Vagina (tissue), 2 donors: ENCODE measurements at regions not wholly inside any gene's neighbourhood (a gene's known extent, or its start where the extent isn't known, plus 50 kb on each side); places are given as distances from the start of the nearest gene placed in this dataset.
"Not testable (repeated sequence)": the region's sequence is repeated elsewhere in the genome, so short reads cannot be mapped to it uniquely, and the experiment has no call there.

Experiments used
- DNase-seq, 2 donors: peaks; one replicate each; pipeline ENCODE4 v3.0.0-alpha.2; 2017; ENCODE audit errors: extremely low spot score in 2 of 2
- H3K27ac ChIP-seq: fragments of 200-600 bp; sonication (generic); one replicate; pipeline ENCODE4 v1.5.1; 2019
- H3K27me3 ChIP-seq: fragments of 200-600 bp; sonication (generic); one replicate; pipeline ENCODE4 v1.5.1; 2019
- H3K36me3 ChIP-seq, 2 donors: fragments of 200-600 bp; sonication (generic); one replicate each; pipeline ENCODE4 v1.5.1; 2017 to 2019
- H3K4me1 ChIP-seq: fragments of 200-600 bp; sonication (generic); one replicate; pipeline ENCODE4 v1.5.1; 2019
- H3K4me3 ChIP-seq, 2 donors: fragments of 200-600 bp; sonication (generic); 1 replicate in 1 of 2; 2 replicates in 1 of 2; pipeline ENCODE4 v1.5.1; 2016 to 2019
- H3K9me3 ChIP-seq: fragments of 200-600 bp; sonication (generic); one replicate; pipeline ENCODE4 v1.5.1; 2019
- POLR2A ChIP-seq, 2 donors: fragments of 450-650 bp; IDR thresholded peaks; one replicate each; pipeline ENCODE4 v1.6.1; 2017; ENCODE audit warnings: antibody characterized with exemption in 2 of 2, mild to moderate bottlenecking in 2 of 2, moderate library complexity in 2 of 2
- POLR2AphosphoS5 ChIP-seq, 2 donors: sonication (generic); formaldehyde crosslinking; IDR thresholded peaks; one replicate each; pipeline ENCODE4 v1.9.0; 2017; ENCODE audit warnings: antibody characterized with exemption in 2 of 2, mild to moderate bottlenecking in 2 of 2, low read depth in 1 of 2; ENCODE audit not compliant: insufficient read depth in 1 of 2
- intact Hi-C: fragments of 100-400 bp; cut with DNase I; formaldehyde crosslinking; loops from one replicate; pipeline ENCODE4 v1.15.1; 2023
- TF ChIP-seq, protein P1 (sequence below), 3 experiments: fragments of 450-650 bp in 2 of 3; fragments of 200-600 bp in 1 of 3; sonication (generic) in 1 of 3; IDR thresholded peaks; one replicate each; pipeline ENCODE4 v1.5.1; 2017 to 2019; ENCODE audit warnings: antibody characterized with exemption in 3 of 3, mild to moderate bottlenecking in 2 of 3, moderate library complexity in 2 of 3

GRCh38 chr6:48388044-48388443 lies 277.0 kb upstream of the PTCHD4 start:
- no peak for DNase-seq
- H3K36me3 ChIP-seq = no peaks in the 10 kb centered on the region
- H3K27me3 ChIP-seq = no peaks in the 10 kb centered on the region
- H3K4me3 ChIP-seq = no peak overlapping the region
- H3K4me1 ChIP-seq = no peaks in the 10 kb centered on the region
- no peak overlapping the region for H3K27ac ChIP-seq
- H3K9me3 ChIP-seq = no peaks in the 10 kb centered on the region
- intact Hi-C loops = no loop called here
- TF ChIP-seq, protein P1, sequence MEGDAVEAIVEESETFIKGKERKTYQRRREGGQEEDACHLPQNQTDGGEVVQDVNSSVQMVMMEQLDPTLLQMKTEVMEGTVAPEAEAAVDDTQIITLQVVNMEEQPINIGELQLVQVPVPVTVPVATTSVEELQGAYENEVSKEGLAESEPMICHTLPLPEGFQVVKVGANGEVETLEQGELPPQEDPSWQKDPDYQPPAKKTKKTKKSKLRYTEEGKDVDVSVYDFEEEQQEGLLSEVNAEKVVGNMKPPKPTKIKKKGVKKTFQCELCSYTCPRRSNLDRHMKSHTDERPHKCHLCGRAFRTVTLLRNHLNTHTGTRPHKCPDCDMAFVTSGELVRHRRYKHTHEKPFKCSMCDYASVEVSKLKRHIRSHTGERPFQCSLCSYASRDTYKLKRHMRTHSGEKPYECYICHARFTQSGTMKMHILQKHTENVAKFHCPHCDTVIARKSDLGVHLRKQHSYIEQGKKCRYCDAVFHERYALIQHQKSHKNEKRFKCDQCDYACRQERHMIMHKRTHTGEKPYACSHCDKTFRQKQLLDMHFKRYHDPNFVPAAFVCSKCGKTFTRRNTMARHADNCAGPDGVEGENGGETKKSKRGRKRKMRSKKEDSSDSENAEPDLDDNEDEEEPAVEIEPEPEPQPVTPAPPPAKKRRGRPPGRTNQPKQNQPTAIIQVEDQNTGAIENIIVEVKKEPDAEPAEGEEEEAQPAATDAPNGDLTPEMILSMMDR (IDR thresholded peaks at IDR 0.05) = no peak
- TF ChIP-seq POLR2AphosphoS5 (IDR thresholded peaks at IDR 0.05; ENCODE audit: insufficient read depth in 1 of 2, low read depth in 1 of 2) = no peak
- TF ChIP-seq POLR2A (IDR thresholded peaks at IDR 0.05) = no peak

- H3K4me1 ChIP-seq = no peaks in the 10 kb centered on the region
- H3K9me3 ChIP-seq = no peaks in the 10 kb centered on the region
- no peaks in the 10 kb centered on the region for H3K36me3 ChIP-seq
- intact Hi-C loops = no loop called here
- H3K4me3 ChIP-seq = no peak overlapping the region
- no peak for DNase-seq
- TF ChIP-seq POLR2AphosphoS5 (IDR thresholded peaks at IDR 0.05; ENCODE audit: insufficient read depth in 1 of 2, low read depth in 1 of 2) = no peak
- TF ChIP-seq POLR2A (IDR thresholded peaks at IDR 0.05) = no peak
- TF ChIP-seq, protein P1 (IDR thresholded peaks at IDR 0.05) = no peak
- no peak overlapping the region for H3K27ac ChIP-seq
- no peaks in the 10 kb centered on the region for H3K27me3 ChIP-seq
Observed at GRCh38 chr6:48378884-48379407, 267.9 kb upstream of the PTCHD4 start.

- intact Hi-C loops = no loop called here
Observed at GRCh38 chr6:48377115-48377514, 266.1 kb upstream of the PTCHD4 start.

GRCh38 chr6:48371226-48371625 lies 260.2 kb upstream of the PTCHD4 start:
- H3K36me3 ChIP-seq, intact Hi-C loops, H3K4me3 ChIP-seq, H3K27ac ChIP-seq, H3K27me3 ChIP-seq, H3K9me3 ChIP-seq, H3K4me1 ChIP-seq, DNase-seq: not testable (repeated sequence)

More at GRCh38 chr6:48377115-48377514, 266.1 kb upstream of the PTCHD4 start:
- no peak for DNase-seq
- H3K4me1 ChIP-seq = no peaks in the 10 kb centered on the region
- no peaks in the 10 kb centered on the region for H3K27me3 ChIP-seq
- H3K36me3 ChIP-seq = no peaks in the 10 kb centered on the region
- TF ChIP-seq, protein P1 (IDR thresholded peaks at IDR 0.05) = no peak
- TF ChIP-seq POLR2A (IDR thresholded peaks at IDR 0.05) = no peak
- no peak for TF ChIP-seq POLR2AphosphoS5 (IDR thresholded peaks at IDR 0.05; ENCODE audit: insufficient read depth in 1 of 2, low read depth in 1 of 2)
- no peak overlapping the region for H3K27ac ChIP-seq
- H3K9me3 ChIP-seq = no peaks in the 10 kb centered on the region
- no peak overlapping the region for H3K4me3 ChIP-seq

GRCh38 chr6:48369100-48369499 lies 258.1 kb upstream of the PTCHD4 start:
- Histone ChIP-seq H3K4me1 (no peaks in the 10 kb centered on the region), H3K4me3 (no peak overlapping the region), H3K27ac (no peak overlapping the region), H3K36me3 (no peaks in the 10 kb centered on the region), H3K27me3 (no peaks in the 10 kb centered on the region), H3K9me3 (no peaks in the 10 kb centered on the region)
- no peak for DNase-seq
- intact Hi-C loops = no loop called here
- TF ChIP-seq, protein P1 (IDR thresholded peaks at IDR 0.05) = no peak
- TF ChIP-seq POLR2AphosphoS5 (IDR thresholded peaks at IDR 0.05; ENCODE audit: insufficient read depth in 1 of 2, low read depth in 1 of 2) (no peak), POLR2A (IDR thresholded peaks at IDR 0.05) (no peak)
